ENCODE measurements at regions not wholly inside any gene's neighbourhood (a gene's known extent, or its start where the extent isn't known, plus 50 kb on each side); places are given as distances from the start of the nearest gene placed in this dataset.

- TF ChIP-seq CTCF (IDR thresholded peaks at IDR 0.05; ENCODE audit: unreplicated experiment): no peak
- no peak for DNase-seq
- CTCF ChIA-PET: interaction anchor here (0.6 to 0.7 kb wide), 3 partner anchors 172 to 1518 kb away, joined by 3 to 6 read pairs (median 4); no protein-coding TSS in a partner anchor
- Mint-ChIP-seq H3K27me3 (ENCODE audit: unreplicated experiment) (no peaks in the 10 kb centered on the region), H3K36me3 (ENCODE audit: insufficient read depth, unreplicated experiment) (no peaks in the 10 kb centered on the region), H3K9me3 (ENCODE audit: low read depth, unreplicated experiment) (no peaks in the 10 kb centered on the region), H3K4me3 (ENCODE audit: low read depth, unreplicated experiment) (no peak overlapping the region), H3K4me1 (ENCODE audit: low read depth, unreplicated experiment) (no peaks in the 10 kb centered on the region), H3K27ac (ENCODE audit: unreplicated experiment) (no peak overlapping the region)
- intact Hi-C loops (cut with micrococcal nuclease; ENCODE audit: unreplicated experiment): no loop called here
- no TSS peak for BruUV-seq (replicated peaks)
Measured at GRCh38 chr1:200496937-200497336, 87.1 kb upstream of the ZNF281 start.

GRCh38 chr1:200495901-200496300, 86.1 kb upstream of the ZNF281 start:
- no peaks in the 10 kb centered on the region for H3K9me3 Mint-ChIP-seq (ENCODE audit: low read depth, unreplicated experiment)
- H3K27me3 Mint-ChIP-seq (ENCODE audit: unreplicated experiment): no peaks in the 10 kb centered on the region
- H3K36me3 Mint-ChIP-seq (ENCODE audit: insufficient read depth, unreplicated experiment): no peaks in the 10 kb centered on the region
- no peaks in the 10 kb centered on the region for H3K4me1 Mint-ChIP-seq (ENCODE audit: low read depth, unreplicated experiment)
- CTCF ChIA-PET: no interaction called here
- intact Hi-C loops (cut with micrococcal nuclease; ENCODE audit: unreplicated experiment): no loop called here
- H3K27ac Mint-ChIP-seq (ENCODE audit: unreplicated experiment): no peak overlapping the region
- TF ChIP-seq CTCF (IDR thresholded peaks at IDR 0.05; ENCODE audit: unreplicated experiment): no peak
- no TSS peak for BruUV-seq (replicated peaks)
- H3K4me3 Mint-ChIP-seq (ENCODE audit: low read depth, unreplicated experiment): no peak overlapping the region
- no peak for DNase-seq

GRCh38 chr1:200493344-200493743, 83.5 kb upstream of the ZNF281 start:
- DNase-seq: no peak
- CTCF ChIA-PET: no interaction called here
- no peak for TF ChIP-seq CTCF (IDR thresholded peaks at IDR 0.05; ENCODE audit: unreplicated experiment)
- Mint-ChIP-seq H3K36me3 (ENCODE audit: insufficient read depth, unreplicated experiment) (peaks cover 5% of the 10 kb centered on the region), H3K4me3 (ENCODE audit: low read depth, unreplicated experiment) (no peak overlapping the region), H3K27me3 (ENCODE audit: unreplicated experiment) (no peaks in the 10 kb centered on the region), H3K27ac (ENCODE audit: unreplicated experiment) (no peak overlapping the region), H3K9me3 (ENCODE audit: low read depth, unreplicated experiment) (no peaks in the 10 kb centered on the region), H3K4me1 (ENCODE audit: low read depth, unreplicated experiment) (peaks cover 9% of the 10 kb centered on the region)
- intact Hi-C loops (cut with micrococcal nuclease; ENCODE audit: unreplicated experiment): no loop called here
- BruUV-seq (replicated peaks): no TSS peak

- intact Hi-C loops (cut with micrococcal nuclease; ENCODE audit: unreplicated experiment): no loop called here
- no peak for TF ChIP-seq CTCF (IDR thresholded peaks at IDR 0.05; ENCODE audit: unreplicated experiment)
- no TSS peak for BruUV-seq (replicated peaks)
- Mint-ChIP-seq H3K4me3 (ENCODE audit: low read depth, unreplicated experiment) (no peak overlapping the region), H3K27me3 (ENCODE audit: unreplicated experiment) (no peaks in the 10 kb centered on the region), H3K27ac (ENCODE audit: unreplicated experiment) (no peak overlapping the region), H3K9me3 (ENCODE audit: low read depth, unreplicated experiment) (no peaks in the 10 kb centered on the region), H3K4me1 (ENCODE audit: low read depth, unreplicated experiment) (peaks cover 14% of the 10 kb centered on the region), H3K36me3 (ENCODE audit: insufficient read depth, unreplicated experiment) (peaks cover 5% of the 10 kb centered on the region)
- CTCF ChIA-PET: interaction anchor here (0.8 kb wide), 1 partner anchor 211 kb away, joined by 4 read pairs; no protein-coding TSS in a partner anchor
- DNase-seq: no peak
Measured at GRCh38 chr1:200491103-200491502, 81.3 kb upstream of the ZNF281 start.

Measured in Calu3 (cell line).